OCI-LY7 (cell line): ENCODE measurements at regions not wholly inside any gene's neighbourhood (a gene's known extent, or its start where the extent isn't known, plus 50 kb on each side); places are given as distances from the start of the nearest gene placed in this dataset.

Source experiments
- EZH2phosphoT487 ChIP-seq: fragments of 200-600 bp; sonication (generic); IDR thresholded peaks from 2 replicates; pipeline ENCODE4 v1.6.1; 2018; ENCODE audit warnings: low read depth, borderline replicate concordance, mild to moderate bottlenecking, mixed run types, antibody characterized with exemption, low read length, moderate library complexity, mixed read lengths
- TF ChIP-seq, protein P1 (sequence below): fragments of 200-600 bp; sonication (generic); conservative IDR thresholded peaks from 2 replicates; pipeline ENCODE4 v1.5.1; 2014; ENCODE audit warnings: mild to moderate bottlenecking, antibody characterized with exemption, low read length, moderate library complexity, mixed read lengths

DNA sequence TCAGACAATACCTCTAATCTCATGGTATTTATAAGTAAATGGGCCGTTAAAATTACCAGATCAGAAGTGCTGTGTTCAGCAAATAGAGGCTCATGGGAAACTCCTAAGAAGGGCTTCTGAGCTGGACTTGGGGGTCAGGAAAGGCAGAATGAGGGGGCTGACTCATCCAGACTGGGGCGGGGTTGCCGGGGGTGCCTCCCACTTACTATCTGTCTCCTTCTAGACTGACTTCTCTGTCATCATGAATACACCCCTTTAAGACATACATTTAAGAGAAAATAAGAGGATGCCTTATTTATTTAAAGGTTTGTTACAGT lies 96.0 kb upstream of the ERRFI1 start:
- TF ChIP-seq, protein P1, sequence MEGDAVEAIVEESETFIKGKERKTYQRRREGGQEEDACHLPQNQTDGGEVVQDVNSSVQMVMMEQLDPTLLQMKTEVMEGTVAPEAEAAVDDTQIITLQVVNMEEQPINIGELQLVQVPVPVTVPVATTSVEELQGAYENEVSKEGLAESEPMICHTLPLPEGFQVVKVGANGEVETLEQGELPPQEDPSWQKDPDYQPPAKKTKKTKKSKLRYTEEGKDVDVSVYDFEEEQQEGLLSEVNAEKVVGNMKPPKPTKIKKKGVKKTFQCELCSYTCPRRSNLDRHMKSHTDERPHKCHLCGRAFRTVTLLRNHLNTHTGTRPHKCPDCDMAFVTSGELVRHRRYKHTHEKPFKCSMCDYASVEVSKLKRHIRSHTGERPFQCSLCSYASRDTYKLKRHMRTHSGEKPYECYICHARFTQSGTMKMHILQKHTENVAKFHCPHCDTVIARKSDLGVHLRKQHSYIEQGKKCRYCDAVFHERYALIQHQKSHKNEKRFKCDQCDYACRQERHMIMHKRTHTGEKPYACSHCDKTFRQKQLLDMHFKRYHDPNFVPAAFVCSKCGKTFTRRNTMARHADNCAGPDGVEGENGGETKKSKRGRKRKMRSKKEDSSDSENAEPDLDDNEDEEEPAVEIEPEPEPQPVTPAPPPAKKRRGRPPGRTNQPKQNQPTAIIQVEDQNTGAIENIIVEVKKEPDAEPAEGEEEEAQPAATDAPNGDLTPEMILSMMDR = no peak
- no peak for TF ChIP-seq EZH2phosphoT487
